DMS153 (cell line): ENCODE measurements at regions not wholly inside any gene's neighbourhood (a gene's known extent, or its start where the extent isn't known, plus 50 kb on each side); places are given as distances from the start of the nearest gene placed in this dataset.
"Not testable (repeated sequence)": the region's sequence is repeated elsewhere in the genome, so short reads cannot be mapped to it uniquely, and the experiment has no call there.

ENCODE experiments used
- DNase-seq: peaks from one replicate; lab custom pipeline; 2025; lab: John Stamatoyannopoulos, UW

DNA sequence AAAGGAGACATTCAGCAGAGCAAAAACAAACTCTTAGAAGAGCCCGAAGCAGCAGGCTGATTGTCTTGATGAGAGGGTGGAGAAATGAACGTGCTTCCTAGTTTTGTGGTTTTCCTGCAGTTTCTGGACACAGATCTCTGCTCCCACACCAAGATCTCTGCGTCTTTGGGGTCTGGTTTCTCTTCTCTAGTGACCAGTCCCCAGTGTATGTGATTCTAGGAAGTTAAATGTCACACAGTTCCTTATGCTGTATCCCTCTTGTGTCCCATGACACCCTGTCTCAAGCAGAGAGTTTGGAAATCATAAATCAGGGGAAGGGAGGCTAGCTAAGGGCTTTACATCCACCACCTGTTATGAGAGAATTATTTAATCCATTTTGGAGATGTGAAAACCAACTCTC lies 55.4 kb upstream of the KLF14 start:
- no peak for DNase-seq

DNA sequence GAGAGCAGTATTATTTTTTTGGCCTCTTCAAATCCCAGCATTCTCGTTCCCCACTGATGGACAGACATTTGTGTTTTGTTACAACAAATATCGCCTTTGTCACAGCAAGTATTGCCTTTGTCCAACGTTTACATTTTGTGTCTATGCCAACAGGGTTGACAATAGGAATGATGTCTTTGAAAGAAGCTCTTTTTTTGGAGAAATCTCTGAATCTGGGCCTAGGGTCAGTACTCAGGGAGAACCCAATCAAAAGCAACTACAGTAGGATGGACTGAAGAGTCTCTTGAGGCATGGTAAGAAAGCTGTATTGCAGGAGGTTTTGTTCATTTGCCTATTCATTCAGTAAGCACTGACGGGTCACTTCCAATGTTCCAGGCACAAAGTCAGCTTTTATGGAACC lies 57.7 kb upstream of the KLF14 start:
- DNase-seq, result no peak

DNA sequence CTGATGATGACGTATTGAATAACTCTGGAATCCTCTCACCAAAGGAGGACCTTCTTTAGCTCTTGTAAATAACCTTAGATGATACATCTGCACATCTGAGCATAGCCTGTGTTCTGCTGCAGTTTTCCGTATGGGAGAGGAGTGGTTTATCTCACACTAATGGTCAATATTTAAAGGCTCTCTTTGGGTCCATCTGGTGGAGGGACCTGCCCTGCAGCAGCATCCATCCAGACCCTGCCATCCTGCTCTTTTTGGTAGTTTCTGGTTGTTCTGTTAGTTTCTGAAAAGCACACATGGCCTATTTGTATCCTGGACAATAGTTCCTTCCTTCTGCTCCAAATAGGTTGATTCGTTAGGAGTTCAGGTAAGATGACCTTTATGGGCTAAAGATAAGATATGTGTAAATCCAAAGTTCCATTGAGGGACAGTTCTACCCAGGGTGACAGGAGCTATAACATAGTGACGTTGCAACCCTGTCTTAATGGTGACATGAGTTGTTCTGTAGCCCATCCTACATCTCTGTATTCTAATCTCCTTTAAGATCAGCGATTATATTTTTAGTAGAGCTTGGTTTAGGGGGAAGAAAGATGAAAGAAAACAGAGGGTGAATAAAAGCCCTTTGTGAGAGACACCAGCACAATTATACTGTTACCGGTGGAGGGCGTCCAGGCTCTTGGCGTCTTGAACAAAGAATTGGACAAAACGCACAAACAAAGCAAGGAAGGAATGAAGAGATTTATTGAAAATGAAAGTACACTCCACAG lies 60.0 kb upstream of the KLF14 start:
- no peak for DNase-seq

DNA sequence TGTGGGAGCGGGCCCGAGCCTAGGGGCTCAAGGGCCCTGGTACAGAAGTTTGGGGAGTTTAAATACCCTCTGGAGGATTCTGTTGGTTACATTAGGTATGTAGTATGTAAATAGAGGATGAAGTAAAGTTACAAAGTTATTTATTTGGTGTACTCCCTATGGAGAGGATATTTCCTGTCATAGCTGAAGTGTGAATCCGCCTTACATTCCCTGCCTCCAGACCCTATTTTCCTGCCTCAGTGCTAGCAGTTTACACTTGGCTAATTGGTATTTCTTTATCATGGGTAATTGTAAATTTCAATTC lies 60.6 kb upstream of the KLF14 start:
- DNase-seq, result no peak

DNA sequence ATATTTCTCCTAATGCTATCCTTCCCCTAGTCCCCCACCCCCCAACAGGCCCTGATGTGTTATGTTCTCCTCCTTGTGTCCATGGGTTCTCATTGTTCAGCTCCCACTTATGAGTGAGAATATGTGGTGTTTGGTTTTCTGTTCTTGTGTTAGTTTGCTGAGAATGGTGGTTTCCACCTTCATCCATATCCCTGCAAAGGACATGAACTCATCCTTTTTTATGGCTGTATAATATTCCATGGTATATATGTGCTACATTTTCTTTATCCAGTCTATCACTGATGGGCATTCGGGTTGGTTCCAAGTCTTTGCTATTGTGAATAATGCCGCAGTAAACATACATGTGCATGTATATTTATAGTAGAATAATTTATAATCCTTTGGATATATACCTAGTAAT lies 62.4 kb upstream of the KLF14 start:
- DNase-seq, result not testable (repeated sequence)

DNA sequence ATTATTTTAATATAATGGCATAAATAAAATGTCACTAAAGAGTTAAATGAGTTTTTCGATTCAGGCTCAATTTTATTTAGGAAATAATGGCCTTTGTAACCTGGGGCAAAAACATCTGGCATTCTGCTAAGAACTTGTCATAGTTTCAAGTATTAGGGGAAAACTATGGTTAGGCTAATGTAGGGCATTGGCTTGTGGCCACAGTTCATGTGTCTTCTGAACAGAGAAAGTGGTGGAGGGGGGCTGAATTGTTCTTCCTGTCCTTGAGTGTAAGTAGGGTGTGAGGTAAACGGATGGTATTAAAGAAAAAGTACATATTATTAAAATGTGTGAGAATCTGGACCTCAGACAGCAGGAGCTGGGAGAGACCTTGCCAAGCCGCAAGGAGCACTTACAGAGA lies 69.1 kb upstream of the KLF14 start:
- DNase-seq, result no peak

DNA sequence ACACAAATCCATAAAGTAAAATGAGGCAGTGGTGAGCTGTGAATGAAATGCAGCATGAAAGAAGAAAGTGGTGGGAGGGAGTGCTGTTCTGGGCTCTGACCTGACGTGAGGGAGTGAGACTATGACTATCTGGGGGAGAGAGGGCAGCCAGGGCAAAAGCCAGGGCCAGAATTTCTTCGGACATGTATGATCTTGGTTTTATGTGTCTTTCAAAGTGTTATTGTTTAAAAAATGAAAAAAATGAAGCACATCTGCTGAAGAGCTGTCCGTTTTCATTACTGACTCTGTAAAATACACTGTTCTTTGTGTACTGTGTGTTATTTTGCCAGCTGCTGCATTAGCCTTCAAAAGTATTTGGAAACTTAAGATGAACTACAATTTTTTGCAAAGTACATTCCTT lies 70.2 kb upstream of the KLF14 start:
- no peak for DNase-seq

DNA sequence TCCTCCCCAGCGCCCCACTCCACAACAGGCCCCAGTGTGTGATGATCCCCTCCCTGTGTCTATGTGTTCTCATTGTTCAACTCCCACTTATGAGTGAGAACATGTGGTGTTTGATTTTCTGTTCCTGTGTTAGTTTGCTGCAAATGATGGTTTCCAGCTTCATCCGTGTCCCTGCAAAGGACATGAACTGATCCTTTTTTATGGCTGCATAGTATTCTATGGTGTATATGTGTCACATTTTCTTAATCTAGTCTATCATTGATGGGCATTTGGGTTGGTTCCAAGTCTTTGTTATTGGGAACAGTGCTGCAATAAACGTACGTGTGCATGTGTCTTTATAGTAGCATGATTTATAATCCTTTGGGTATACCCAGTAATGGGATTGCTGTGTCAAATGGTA lies 78.8 kb upstream of the KLF14 start:
- not testable (repeated sequence) for DNase-seq

DNA sequence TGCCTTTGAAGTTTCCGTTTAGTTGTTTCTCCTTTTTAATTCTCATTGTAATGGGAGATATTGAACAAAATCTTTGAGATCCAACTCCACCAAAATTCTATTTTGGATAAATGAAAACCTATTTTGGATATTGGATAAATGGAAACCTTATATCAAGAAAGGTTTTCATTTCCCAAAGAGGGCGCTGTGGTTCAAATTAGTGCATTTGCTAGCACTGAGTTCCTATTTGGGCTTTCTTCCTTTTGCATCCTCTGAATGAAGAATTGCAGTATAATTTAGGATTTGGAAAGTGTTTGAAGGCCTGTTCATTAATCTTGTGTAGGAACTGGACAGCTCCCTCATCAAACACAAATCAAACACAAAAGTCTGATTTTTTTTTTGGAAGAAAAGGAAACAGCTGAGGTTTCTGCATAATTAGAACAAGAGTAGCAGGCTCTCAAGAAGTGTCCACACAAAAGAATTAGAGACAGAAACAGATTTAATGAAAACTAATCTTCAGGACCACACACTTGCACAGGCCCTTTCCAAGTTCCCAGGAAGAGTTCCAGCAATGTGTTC lies 80.8 kb upstream of the KLF14 start:
- DNase-seq, result no peak

DNA sequence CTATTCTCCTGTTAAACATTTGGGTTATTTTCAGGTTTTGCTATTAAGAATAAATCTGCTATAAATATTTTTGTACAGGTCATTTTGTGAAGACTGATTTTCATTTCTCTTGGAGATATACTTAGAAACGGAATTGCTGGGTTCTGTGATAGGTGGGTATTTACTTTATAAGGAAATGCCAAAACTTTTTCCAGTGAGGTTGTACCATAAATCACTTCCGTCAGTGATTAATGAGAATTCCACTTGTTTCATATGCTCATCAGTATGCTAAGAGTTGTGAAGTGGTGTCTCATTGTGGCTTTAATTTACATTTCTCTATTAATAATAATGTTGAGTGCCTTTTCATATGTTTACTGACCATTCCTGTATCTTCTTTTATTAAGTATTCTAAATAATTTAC lies 84.0 kb upstream of the KLF14 start:
- DNase-seq, result no peak

DNA sequence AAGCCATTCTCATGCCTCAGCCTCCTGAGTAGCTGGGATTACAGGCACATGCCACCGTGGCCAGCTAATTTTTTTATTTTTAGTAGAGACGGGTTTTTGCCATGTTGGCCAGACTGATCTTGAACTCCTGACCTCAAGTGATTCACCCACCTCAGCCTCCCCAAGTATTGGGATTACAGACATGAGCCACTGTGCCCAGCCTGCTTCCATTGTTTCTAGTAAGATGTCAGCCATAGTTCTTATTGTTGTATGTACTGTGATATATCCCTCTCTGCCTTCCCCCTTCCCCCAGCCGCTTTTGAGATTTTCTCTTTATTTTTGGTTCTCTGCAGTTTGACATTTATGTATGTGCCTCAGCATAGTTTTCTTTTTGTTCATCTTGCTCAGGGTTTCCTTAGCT lies 87.9 kb upstream of the KLF14 start:
- no peak for DNase-seq

DNA sequence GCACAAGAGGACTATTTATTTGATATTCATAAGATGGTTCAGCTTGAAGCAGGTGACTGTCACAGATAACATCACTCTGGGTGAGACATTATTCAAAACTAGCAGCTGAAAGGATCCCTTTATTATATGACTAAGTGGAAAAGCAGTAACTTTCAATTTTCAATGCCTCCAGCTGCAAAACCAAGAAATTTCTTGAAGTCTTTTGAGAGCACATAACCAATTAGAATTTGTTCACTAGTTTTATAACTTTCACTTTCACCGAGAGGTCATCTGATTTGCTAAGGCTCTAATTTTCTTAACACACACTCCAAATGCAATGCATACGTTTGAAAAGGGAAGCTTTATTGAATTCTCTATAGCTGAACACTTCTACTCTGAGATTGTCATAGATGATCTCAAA lies 88.6 kb upstream of the KLF14 start:
- no peak for DNase-seq

DNA sequence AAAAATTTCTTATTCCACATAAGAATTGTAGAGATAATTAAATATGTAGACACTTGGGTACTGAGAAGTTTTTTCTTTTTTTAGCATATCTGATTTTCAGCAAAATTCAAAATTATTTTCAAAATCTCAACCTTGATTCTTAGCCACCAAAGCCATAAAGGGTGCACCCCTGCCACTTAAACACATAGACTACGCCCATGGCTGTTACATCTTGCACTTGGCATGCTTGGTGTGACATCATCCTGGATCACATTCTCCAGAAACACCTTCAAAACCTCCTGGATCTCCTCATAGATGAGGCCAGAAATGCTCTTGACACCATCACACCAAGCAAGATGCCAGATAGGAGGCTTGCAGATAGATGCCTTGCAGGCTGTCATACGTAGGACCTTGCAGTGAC lies 89.1 kb upstream of the KLF14 start:
- no peak for DNase-seq

DNA sequence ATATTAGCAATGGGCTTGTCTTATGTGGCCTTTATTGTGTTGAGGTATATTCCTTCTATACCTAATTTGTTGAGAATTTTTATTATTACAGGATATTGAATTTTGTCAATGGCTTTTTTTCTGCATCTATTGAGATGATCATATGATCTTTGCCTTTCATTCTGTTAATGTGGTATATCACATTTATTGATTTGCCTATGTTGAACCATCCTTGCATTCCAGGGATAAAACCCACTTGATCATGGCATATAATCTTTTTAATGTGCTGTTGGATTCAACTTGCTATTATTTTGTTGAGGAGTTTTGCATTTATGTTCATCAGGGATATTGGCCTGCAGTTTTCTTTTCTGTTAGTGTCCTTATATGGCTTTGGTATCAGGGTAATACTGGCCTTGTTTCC lies 91.8 kb upstream of the KLF14 start:
- DNase-seq, result no peak

DNA sequence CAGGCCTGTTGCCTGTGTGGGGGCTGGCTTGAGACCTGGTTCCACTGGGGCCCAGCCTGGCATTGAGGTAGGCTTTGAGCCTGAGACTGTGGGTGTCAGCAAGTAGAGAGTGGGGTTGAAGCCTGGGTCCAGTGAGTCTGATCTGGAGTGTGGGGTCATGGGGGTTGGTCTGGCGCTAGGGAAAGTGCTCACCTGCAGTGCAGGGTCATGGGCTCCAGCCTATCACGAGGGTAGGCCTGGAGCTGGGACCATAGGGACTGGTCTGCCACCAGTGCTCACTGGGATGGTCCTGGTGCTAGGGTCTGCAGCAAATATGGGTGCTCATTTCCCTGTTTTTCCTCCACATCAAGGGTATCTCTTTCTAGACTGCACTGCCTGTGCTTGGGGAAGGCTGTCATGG lies 95.4 kb upstream of the KLF14 start:
- DNase-seq, result no peak

DNA sequence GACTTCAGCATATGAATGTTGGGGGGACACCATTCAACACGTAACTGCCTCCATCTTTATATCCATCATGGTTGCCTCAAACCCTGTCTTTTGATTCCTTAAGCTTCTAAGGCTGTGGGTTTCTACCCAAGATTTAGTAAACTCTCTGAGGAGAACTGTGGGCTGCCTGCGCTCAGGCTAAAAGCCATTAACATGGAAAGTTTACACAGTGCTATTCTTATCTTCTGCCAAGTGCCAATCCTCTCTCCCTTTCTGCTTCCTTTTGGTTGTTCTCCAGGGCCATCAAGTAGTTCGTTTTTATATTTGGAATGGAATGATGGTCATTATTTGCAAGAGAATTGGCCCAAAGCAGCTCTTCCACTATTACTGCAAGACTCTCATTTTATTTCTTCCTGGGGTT lies 97.3 kb upstream of the KLF14 start:
- no peak for DNase-seq

DNA sequence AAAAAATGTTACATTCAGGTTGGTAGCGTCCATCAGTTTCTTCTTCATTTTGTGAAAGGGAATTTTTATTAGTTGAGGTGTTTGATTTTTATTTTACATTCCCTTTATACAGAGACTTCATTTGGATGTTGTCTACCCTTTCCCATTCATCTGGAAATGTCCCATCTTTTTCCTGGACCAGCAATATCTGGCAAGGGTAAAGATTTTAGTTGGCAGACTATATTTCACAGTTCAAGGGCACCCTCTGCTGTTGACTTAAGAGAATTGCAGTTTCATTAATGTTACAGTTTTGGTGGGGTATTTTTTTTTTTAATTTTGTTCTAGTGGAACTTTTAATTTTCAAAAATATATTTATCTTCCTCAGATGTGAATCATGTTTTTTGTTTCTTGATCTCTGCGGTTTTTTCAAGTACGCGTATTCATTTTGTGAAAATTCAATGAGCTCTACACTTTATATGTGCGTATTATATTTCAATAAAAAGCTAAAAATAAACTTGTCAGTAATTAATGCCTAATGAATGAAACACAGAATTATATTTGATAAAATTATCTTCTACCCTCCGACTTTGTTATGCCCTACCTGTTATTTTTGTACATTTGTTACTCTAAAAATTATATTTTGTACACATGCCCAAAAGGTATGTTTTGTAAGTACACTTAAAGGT lies 97.9 kb upstream of the KLF14 start:
- no peak for DNase-seq

DNA sequence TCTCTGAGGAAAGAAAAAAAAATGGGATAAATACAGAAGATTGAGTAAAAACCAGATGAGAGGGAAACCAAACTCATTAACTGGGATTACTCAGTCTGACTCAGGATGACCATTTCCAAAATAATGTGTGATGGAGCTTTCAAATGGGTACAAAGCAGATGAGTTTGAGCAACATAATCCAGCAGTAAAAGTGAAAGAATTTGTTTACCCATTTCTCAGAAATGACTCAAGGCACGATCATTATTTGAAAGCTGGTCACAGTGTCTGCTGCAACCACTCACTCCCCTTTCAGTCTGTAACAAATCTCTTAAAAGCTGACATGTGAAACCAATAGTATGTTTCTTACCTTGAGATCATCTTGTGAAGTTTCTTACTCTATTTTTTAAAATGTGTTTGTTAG lies 104.7 kb upstream of the KLF14 start:
- DNase-seq, result no peak

DNA sequence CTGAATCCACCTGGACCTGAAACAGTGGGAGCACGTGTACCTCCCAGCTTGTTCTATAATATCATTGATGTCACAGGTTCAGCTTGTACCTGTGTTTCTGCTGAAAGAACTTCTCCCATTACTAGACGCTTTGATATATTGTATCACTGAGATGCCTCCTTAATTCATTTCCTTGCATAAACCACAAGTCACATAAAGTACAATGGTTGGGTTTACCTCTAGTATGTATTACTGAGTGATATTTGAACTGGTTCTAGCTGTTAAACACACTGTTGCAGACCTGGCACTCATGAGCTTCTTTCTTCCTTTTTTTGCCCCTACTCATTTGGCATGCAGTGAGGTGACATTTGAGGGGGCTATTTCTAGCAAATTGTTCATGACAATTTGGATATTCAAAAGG lies 106.6 kb upstream of the KLF14 start:
- DNase-seq, result no peak

DNA sequence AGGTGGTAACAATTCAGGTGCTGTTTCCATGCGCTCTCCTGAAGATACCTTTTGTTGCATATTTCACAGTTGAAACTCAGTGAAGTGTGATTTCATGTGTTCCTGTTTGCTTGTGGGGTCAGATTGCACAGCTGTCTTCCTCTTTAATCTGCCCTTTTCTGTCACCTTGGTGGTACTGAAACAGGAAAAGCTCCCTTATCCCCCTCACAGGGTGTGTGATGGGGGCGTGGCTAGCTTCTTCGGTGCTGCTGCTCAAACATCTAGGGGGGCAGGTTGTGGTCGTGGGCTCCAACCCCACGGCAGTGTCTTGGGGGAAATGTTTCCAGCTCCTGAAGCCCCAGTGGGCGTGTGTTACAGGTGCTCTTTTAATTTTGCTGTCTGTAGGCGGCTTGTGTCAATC lies 107.4 kb upstream of the KLF14 start:
- no peak for DNase-seq

DNA sequence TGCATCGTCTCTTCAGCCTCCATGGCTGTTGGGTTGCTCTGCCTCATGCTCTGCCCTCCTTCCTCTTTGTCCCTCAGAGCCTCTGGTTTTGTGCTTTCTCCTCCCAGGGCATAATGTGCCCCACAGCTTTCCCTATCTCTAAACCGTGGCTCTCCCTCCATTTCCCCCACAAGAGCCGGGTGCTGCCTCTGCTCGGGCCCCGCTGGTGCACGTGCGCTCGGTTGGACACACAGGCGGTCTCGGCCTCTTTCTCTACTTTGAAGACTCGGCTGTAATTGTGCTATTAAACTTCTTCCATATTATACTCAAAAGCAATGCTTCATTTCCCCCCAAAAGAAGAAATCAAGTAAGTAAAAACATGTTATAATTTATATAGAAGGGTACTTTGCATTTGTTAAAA lies 109.7 kb upstream of the KLF14 start:
- DNase-seq, result no peak

DNA sequence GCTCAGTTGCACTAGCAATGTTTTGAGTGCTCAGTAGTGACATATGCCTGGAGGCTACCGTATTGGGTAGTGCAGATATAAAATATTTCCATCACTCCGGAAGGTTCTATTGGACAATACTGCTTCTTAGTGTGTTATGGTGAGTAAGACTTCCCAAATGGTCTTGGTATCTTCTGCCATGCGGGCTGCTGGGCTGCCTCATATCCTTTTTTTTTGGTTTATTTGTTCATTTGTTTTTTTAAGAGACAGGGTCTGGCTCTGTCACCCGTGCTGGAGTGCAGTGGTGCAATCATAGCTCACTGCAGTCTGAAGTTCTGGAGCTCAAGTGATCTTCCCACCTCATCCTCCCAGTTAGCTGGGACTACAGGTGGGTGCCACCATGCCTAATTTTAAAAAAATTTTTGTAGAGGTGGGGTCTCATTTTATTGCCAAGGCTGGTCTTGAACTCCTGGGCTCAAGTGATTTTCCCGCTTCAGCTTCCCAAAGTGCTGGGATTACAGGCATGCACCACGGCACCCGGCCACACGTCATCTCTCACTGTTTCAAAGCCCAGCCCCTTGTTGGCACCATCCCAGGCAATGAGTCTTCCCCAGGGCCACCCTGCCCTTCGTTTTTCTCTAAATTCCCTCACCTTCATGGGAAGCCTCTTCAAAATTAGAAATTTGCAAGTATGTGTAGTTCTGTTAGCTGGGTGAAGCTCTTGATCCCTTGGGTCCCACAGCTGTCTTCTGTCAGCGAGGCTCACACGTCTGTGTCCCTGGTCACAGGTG lies 111.0 kb upstream of the KLF14 start:
- DNase-seq, result no peak

DNA sequence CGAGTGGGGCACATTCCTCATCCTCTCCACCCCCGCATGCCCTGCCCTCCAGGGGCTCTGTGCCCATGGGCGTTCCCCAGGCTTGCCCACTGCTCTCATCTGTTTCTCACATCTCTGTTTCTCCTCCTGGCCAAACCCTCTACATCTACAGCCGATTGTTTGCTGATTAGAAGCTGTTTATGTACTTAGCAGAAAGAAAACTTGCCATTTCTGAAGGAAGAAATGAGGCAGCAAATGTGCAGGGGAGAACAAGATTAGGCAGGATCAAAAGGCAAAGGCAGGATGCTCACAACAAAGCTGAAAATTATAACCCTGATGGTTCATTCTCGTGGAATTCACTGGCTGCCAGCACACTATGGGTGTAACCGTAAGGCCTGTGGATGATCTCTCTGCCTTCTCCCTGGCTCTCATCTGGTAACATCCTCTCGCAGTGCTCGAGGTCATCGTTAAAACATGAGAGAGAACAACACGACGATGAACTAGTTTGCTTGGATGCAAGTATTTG lies 111.6 kb upstream of the KLF14 start:
- no peak for DNase-seq
